NOMO-1 treated with DMSO at 0.1 percent for 48 hours (cell line): ENCODE measurements at regions not wholly inside any gene's neighbourhood (a gene's known extent, or its start where the extent isn't known, plus 50 kb on each side); places are given as distances from the start of the nearest gene placed in this dataset.

Source experiments
- DNase-seq: peaks from one replicate; lab custom pipeline; 2025; ENCODE audit not compliant: unreplicated experiment; lab: John Stamatoyannopoulos, UW

GRCh38 chr9:12625844-12626243, 67.3 kb upstream of the TYRP1 start:
- DNase-seq: no peak

GRCh38 chr9:12627096-12627495, 66.1 kb upstream of the TYRP1 start:
- DNase-seq: no peak

- no peak for DNase-seq
Measured at GRCh38 chr9:12628546-12628945, 64.6 kb upstream of the TYRP1 start.

GRCh38 chr9:12629067-12629466, 64.1 kb upstream of the TYRP1 start:
- DNase-seq: no peak

GRCh38 chr9:12631866-12632265, 61.3 kb upstream of the TYRP1 start:
- DNase-seq: no peak

GRCh38 chr9:12633016-12633765, 60.0 kb upstream of the TYRP1 start:
- no peak for DNase-seq

GRCh38 chr9:12640016-12640587, 53.1 kb upstream of the TYRP1 start:
- DNase-seq: peak; percentile 24

GRCh38 chr9:12640866-12641636, 52.1 kb upstream of the TYRP1 start:
- DNase-seq: no peak
